ENCODE measurements at regions not wholly inside any gene's neighbourhood (a gene's known extent, or its start where the extent isn't known, plus 50 kb on each side); places are given as distances from the start of the nearest gene placed in this dataset.

- TF ChIP-seq TAF9B (IDR thresholded peaks at IDR 0.05; ENCODE audit: partially characterized antibody) (no peak), ZFX (CRISPR knock-in tag; IDR thresholded peaks at IDR 0.05) (peak; percentile 24), CEBPB (tag; IDR thresholded peaks at IDR 0.05) (peak; percentile 96)
Observed at GRCh38 chr5:72598401-72599064, 91.3 kb upstream of the ZNF366 start (continued).

DNA sequence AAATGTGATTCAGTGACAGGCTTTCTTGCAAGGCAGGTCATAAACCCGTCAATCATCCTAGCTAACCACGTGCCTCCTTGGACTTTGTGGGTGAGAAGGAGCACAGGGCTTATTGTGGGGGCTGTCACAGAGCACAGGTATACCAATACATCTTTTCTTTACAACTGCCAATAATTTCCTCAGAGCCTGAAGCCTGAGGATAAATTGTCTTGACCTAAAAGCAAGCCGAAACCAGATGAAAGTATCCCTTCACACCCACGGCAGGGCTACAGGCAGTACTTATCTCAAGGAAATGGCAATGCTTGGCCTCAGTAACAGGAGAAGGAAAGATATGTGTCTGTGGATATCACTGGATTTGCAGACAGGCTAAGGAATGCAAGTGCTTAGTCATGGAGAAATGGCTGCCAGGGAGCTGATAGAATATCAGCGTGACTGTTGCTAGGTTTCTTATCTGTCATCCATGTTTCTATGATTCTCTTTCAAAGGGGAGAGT is 90.3 kb upstream of the ZNF366 start:
- Histone ChIP-seq H3K9me1 (ENCODE audit: control insufficient read depth, insufficient read depth, low read length) (no peaks in the 10 kb centered on the region), H4K20me1 (replicated peaks; ENCODE audit: control insufficient read depth, insufficient read depth, low read length) (no peaks in the 10 kb centered on the region), H3K4me2 (ENCODE audit: insufficient read depth, low read length) (peak overlapping the region; percentile 66), H3K4me3 (no peak overlapping the region), H3K36me3 (ENCODE audit: control insufficient read depth, insufficient read depth, low read length) (peaks cover 3% of the 10 kb centered on the region; the same call in 1 of the 3 replicates), H3K4me1 (replicated peaks in 1 of 2; ENCODE audit: control insufficient read depth in 2 of 2, insufficient read depth in 2 of 2, low read length in 2 of 2) (peaks cover 10 to 35% of the 10 kb centered on the region in 2 experiments), H3K9ac (ENCODE audit: insufficient read depth in 1 of 2, low read depth in 2 of 2, low read length in 2 of 2) (peak overlapping the region in 1 of 2 experiments; percentile 58; a peak in 2 of 4 replicates), H3K9me3 (replicated peaks; ENCODE audit: control insufficient read depth, insufficient read depth, low read depth, low read length) (peaks cover 15% of the 10 kb centered on the region), H3K27ac (ENCODE audit: extremely low read depth, low read depth, low read length) (peak overlapping the region; percentile 93), H3K79me2 (ENCODE audit: control insufficient read depth, insufficient read depth, low read length) (no peaks in the 10 kb centered on the region), H2AFZ (ENCODE audit: low read depth, low read length) (peak overlapping the region; percentile 82), H3K27me3 (ENCODE audit: control insufficient read depth in 2 of 2, insufficient read depth in 2 of 2, low read length in 2 of 2) (no peaks in the 10 kb centered on the region)
- DNase-seq (ENCODE audit: extremely low read depth in 1 of 4, low spot score in 3 of 4) = peak; percentile 78 to 94 (median 84)
- peak; percentile 99 for FAIRE-seq
- ChIA-PET POLR2A (interaction anchor here (0.6 to 1.7 kb wide), 6 partner anchors 9 to 801 kb away, joined by 3 to 10 read pairs (median 4); no protein-coding TSS in a partner anchor), CTCF (ENCODE audit: low intra/inter-chr PET ratio) (no interaction called here)
- intact Hi-C loops (cut with micrococcal nuclease) = loop anchor here (2.0 to 5.0 kb wide), 2 partner anchors 37 to 220 kb away; partner anchors contain the start of gene TNPO1
- peak; percentile 98 for ATAC-seq
- BruUV-seq (replicated peaks) = no TSS peak
- in situ Hi-C loops (cut with MboI) = no loop called here
- 1% methylated on average over 5 of the region's 5 CpGs for WGBS (ENCODE audit: insufficient coverage, low coverage, missing lambda C conversion rate)
- TF ChIP-seq FOXJ3 (CRISPR knock-in tag; IDR thresholded peaks at IDR 0.05) (no peak), GTF2F1 (IDR thresholded peaks at IDR 0.05; ENCODE audit: low read depth, low read length) (no peak), SP2 (IDR thresholded peaks at IDR 0.05; ENCODE audit: extremely low read depth, low read depth, low read length, poor library complexity, severe bottlenecking) (no peak), ZNF583 (CRISPR knock-in tag; IDR thresholded peaks at IDR 0.05) (no peak), ZNF212 (CRISPR knock-in tag; IDR thresholded peaks at IDR 0.05) (no peak), TAF15 (IDR thresholded peaks at IDR 0.05; ENCODE audit: low read depth, low read length) (no peak), BDP1 (IDR thresholded peaks at IDR 0.05; ENCODE audit: insufficient read depth, insufficient read length) (no peak), LCOR (CRISPR knock-in tag; IDR thresholded peaks at IDR 0.05) (peak; percentile 84), KLF16 (IDR thresholded peaks at IDR 0.05) (peak; percentile 96), ATF1 (CRISPR knock-in tag; IDR thresholded peaks at IDR 0.05) (no peak), ATF1 (tag; IDR thresholded peaks at IDR 0.05) (peak; percentile 64), STAT5A (IDR thresholded peaks at IDR 0.05; ENCODE audit: borderline replicate concordance, low read length) (peak; percentile 96), GMEB1 (CRISPR knock-in tag; IDR thresholded peaks at IDR 0.05) (no peak)
- TF ChIP-seq, protein P1, sequence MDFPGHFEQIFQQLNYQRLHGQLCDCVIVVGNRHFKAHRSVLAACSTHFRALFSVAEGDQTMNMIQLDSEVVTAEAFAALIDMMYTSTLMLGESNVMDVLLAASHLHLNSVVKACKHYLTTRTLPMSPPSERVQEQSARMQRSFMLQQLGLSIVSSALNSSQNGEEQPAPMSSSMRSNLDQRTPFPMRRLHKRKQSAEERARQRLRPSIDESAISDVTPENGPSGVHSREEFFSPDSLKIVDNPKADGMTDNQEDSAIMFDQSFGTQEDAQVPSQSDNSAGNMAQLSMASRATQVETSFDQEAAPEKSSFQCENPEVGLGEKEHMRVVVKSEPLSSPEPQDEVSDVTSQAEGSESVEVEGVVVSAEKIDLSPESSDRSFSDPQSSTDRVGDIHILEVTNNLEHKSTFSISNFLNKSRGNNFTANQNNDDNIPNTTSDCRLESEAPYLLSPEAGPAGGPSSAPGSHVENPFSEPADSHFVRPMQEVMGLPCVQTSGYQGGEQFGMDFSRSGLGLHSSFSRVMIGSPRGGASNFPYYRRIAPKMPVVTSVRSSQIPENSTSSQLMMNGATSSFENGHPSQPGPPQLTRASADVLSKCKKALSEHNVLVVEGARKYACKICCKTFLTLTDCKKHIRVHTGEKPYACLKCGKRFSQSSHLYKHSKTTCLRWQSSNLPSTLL (IDR thresholded peaks at IDR 0.05) = no peak
